NCI-H1694 treated with DMSO at 0.1 percent for 48 hours (cell line): ENCODE measurements at regions not wholly inside any gene's neighbourhood (a gene's known extent, or its start where the extent isn't known, plus 50 kb on each side); places are given as distances from the start of the nearest gene placed in this dataset.

Experiments
- DNase-seq: peaks from one replicate; lab custom pipeline; 2025; lab: John Stamatoyannopoulos, UW

DNA sequence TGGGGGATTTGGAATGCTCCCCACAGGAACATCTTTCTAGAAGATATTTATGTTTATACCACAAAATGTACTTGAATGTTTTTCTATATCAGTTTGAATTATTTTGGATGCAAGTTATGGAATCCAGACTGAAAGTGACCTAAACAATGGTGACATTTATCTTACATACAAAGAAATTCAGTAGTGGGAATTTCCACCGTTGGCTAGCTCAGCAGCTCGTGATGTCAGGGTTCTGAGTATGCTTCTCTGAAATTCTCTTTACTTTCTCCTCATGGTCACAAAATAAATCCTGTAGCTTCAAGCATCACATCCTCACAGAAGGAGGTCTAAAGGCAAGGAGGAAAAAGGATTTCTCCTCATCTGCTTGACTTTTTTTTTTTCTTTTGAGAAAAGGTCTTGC lies 105.3 kb downstream of the AKAIN1 start:
- no peak for DNase-seq

DNA sequence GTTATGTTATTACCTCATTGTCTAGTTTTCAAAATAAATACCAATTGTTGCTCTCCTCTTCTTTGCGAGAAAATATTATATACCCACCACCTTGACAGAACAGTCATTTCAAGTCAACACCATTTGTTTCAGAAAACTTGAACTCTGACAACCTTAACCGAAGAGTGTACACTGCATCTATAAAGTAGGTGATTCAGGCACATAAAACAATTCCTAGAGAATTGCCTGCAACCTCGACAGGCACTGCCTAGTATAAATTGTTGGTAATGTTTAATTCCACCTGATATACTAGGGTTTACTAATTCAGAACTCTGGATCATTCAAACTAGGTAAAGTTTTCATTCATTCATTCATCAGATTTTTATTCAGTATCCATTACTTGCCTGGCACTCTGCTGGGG lies 121.8 kb downstream of the AKAIN1 start:
- DNase-seq, result no peak

DNA sequence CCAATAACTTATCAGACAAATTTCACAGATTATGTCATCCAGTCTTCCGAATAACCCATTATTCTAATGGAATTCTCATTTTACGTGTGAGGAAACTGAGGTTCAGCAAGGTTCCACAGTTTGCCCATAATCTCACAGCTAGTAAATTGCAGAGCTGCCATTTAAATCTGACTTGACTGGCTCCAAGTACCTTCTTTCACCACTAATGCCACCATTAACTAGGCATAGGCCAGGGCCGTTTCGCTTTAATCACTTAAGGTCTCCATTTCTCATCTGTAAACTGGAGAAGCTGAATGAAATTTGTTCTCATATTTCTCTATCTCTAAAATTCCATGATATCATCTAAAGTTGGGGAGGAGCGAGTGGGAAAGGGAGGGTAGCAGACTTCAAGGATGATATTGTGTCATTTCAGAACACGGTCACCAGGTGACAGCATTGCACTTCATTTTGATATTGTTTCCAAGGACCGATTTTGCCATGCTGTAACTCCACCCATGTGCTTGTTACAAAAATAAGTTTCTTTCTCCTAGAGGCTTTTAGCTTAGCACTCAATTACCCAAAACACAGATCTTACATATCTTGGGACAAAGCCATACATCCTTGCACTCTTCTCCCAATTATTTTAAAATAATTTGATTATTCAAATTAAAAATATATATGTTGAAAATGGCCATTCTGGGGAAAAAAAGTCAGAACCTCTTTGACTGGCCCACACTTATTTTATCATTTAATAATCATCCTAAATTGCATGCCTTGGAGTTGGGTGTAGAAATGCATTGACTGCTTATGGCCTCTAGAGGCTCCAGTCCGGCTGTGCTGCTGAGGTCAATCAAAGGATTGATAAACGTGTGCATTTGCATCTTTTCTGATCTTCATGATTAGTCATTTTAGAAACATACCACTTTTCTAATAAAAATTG lies 123.8 kb downstream of the AKAIN1 start:
- peak; percentile 52 for DNase-seq

DNA sequence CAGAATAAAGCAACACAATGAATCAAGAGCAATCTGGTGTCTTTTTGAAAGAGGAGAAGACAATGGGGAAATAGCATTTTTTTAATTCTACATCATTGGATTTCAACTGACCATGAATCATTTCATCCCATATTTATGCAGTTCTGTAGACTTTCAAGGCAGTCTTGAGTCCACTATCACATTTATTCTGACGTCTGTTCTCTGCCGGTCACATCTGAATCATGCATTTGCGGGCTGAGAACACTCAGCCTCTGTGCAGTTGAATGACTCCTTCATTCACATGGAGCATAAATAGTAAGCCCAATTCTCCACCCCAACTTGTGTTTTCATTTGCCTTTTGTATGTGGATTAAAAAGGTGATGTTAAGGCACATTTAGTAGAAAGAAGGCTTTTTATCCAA lies 128.2 kb downstream of the AKAIN1 start:
- DNase-seq, result no peak

DNA sequence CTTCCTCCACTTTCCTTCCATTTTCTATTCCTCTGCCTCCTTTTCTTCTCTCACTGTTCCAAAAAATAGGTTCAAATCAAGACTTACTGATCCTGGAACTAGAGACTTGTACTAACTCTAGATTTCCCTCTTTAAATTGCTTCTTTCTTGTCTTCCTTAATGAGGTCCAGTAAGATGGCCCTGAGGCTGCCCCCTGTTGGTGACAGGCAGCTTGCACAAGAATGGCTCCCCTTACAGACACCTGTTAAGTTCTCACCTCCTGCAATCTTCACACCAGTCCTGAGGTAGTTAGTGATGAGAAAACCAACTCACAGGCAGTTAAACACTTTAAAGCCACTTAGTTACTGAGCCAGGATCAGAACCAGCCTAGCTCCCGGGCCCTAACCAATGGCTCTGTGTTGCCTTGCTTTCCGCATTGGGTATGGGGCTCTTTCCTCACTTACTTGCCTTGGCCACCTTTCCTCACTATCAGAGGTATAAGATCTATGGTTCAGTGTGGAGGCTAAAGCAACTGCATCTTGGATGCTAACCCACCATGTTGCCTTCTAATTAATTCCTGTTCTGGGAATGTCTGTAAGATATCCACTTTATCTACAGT lies 130.6 kb downstream of the AKAIN1 start:
- DNase-seq, result no peak

DNA sequence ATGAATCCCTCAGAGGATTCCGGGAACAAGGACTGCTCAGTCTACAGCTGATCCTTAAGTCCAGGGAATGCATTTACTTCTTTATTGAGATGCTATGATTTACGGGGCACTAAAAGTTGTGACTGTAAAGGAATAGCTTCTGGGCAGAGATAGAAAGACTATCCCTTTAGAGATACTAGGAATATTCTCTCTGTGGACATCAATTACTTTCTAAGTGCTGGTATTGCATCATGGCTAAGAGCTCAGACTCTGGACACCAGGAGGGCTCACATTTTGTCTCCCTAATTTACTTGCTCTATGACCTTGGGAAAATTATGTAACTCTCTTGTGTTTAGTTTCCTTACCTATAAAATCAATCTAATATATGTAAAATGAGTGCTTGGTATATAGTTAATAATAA lies 131.4 kb downstream of the AKAIN1 start:
- DNase-seq, result no peak

DNA sequence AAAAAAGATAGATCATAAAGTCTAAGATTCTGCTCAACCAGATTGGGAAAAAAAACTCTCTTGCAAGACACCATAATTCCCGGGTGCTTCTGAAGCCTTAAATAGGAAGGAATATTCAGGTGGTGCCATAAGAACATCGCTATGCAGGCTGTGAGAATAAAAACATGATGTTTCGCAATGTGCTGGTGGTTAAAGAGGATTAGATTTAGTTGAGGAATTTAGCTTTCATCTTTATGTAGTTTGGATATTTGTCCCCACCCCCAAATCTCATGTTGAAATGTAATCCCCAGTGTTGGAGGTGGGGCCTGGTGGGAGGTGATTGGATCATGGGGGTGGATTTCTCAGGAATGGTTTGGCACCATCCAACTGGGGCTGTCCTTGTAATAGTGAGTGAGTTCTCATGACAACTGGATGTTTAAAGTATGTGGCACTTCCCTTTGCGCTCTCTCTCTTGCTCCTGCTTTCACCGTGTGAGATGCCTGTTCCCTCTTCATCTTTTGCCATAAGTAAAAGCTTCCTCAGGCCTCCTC lies 132.2 kb downstream of the AKAIN1 start:
- DNase-seq, result no peak

DNA sequence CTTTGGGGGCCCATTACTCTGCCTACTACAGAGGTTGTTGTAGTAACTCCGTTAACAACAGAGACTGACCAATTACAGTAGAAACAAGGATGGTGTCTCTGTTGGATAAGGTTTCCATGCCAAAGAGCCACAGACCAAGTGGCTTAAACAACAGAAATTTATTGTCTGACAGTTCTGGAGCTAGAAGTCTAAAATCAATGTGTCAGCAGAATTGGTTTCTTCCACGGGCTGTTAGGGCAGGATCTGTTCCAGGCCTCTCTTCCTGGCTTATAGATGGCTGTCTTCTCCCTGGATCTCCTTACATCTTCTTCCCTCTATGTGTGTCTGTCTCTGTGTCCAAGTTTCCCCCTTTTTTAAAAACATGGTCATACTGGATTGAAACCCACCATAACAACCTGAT lies 135.3 kb downstream of the AKAIN1 start:
- DNase-seq, result no peak

DNA sequence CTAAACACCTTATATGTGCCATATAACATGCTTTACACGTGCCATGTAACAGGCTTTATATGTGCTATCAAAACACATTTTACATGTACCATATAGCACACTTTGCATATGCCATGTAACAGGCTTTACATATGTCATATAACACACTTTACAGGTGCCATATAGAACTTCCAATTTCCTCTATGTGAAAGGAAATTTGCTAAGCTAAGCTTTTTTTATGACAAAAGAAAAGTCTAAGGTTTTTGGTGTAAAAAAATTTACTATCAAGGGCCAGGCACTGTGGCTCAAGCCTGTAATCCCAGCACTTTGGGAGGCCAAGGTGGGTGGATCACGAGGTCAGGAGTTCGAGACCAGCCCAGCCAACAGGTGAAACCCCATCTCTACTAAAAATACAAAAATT lies 136.5 kb downstream of the AKAIN1 start:
- no peak for DNase-seq

DNA sequence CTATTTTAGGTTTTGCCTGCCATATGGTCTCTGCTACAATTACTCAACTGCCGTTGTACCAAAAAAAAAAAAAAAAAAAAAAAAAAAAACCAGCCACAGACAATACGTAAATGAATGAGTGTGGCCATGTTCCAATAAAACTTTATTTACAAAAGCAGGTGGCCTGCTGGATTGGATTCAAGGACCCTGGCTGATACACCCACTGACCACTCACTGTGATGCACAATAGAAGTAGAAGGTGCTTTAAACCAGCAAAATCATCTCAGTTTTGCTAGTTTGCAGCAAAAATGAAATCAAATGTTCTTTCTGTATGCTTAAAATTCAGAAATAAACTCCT lies 137.4 kb downstream of the AKAIN1 start:
- DNase-seq, result no peak

DNA sequence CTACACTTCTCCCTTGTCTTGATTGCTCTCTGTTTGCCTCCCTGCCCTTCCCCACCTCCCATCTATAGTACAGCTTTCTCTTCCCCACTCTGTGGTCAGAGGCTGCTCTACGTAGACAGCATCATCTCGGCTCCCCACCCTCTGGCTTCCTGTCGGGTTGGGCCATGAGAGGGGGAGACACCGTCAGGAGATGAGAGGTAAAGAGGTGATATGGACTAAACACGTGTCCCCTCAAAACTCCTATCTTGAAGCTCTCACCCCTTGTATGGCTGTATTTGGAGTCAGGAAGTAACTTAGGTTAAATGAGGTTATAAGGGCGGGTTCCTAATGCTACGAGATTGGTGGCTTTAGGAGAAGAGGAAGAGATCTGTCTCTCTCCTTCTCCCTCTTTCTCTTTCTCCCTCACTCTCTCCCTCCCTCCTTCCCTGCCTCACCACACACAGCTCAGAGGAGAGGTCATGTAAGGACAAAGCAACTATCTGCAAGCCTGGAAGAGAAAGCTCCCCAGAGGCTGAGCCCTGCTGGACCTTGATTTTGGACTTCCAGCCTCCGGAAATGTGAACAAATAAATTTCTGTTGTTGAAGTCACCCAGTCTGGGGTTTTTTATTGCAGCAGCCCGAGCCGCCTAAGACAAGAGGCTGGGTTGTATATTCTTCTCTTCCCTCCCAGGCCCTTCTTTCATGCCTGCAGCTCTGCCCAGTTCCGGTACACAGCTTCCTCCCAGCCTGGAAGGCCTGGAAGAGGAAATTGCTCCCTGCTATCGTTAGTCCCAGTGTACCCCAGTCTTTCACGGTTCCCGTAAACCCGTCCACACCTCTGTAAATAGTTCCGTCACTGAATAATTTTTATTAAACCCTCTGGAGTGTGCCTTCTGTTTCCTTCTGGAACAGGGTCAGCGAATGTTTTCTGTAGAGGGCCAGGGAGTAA lies 138.0 kb downstream of the AKAIN1 start:
- DNase-seq, result peak; percentile 42

DNA sequence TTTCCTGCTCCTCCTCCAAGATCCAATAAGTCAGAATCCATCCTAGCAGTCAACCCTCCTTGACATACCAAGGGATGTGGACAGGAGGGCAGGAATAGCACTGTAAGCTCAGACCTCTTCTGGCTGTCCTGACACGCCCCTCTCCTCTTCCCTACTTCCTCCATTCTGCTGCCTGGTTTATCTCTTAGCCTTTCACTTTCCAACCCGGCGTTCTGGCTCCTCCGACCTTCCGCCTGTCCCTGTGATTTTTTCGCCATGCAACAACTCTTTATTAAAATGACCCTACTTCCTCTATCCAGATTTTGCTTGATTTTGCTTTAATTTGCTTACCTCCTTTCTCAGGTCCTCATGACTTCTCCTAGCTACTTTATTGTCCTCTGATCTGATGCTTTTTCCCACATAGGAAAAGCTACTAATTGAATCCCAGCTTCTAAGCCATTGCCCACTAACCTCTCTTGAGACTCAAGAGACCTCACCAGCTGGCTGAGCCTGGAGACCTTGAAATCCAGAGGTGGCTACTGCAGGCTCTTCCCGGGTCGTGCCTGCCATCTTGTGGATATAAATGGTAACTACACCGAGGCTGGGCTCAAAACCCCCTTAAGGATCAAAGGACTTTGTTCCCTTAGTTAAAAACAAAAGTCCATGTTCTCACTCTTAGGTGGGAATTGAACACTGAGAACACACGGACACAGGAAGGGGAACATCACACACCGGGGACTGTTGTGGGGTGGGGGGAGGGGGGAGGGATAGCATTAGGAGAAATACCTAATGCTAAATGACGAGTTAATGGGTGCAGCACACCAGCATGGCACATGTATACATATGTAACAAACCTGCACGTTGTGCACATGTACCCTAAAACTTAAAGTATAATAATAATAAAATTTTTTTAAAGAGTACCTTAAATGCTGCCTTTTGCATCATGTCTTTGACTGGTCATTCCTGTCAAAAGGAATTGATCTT lies 139.4 kb downstream of the AKAIN1 start:
- peak; percentile 50 for DNase-seq

DNA sequence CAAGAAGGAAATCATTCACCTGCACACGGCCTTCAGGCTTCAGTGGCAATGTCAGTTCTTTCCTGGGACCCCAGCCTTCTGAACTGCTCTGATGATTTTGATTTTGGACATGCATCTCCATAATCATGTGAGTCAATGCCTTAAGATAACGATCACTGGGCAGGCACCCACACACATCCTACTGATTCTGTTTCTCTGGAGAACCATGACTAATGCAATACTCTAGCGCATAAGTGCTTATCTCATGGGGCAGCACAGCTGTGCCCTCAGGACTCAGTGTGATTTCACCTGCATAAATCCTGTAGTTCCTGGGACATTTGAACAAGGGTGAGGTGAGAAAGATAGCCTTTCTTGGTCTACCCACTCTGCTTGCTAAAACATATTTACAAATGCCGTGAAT lies 144.6 kb downstream of the AKAIN1 start:
- DNase-seq, result no peak

DNA sequence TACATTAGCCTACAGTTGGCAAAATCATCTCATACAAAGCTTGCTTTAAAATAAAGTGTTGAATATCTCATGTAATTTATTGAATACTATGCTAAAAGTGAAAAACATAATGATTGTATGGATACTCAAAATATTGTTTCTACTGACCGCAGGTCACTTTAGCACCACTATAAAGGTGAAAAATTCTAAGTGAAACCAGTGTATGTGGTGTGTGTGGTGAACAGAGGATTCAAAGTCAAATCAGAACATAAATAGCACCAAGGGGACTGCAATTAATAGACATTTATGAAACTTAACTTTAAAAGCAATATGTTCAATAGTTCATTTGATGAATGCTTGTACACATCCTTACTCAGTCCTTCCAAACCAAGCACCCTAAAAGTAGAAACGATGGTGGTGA lies 145.8 kb downstream of the AKAIN1 start:
- DNase-seq, result no peak

DNA sequence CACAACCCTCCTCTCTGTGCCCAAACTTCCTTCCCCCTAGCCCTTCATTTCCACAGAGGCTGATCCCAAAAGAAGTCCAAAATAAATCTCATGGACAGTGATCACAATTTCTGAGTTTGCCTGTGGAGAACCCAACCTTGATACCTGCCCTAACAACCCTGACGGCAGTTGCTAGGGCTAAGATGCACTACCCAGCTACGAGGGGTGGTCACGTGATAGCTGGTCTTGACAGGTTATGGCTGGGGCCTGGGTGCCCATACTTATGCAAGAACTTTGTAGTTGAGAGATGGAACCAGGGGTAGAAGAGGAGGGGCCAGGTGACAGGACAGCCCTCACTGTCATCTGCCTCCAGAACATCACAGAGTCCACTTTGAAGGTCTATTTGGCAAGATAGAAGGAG lies 147.9 kb downstream of the AKAIN1 start:
- no peak for DNase-seq

DNA sequence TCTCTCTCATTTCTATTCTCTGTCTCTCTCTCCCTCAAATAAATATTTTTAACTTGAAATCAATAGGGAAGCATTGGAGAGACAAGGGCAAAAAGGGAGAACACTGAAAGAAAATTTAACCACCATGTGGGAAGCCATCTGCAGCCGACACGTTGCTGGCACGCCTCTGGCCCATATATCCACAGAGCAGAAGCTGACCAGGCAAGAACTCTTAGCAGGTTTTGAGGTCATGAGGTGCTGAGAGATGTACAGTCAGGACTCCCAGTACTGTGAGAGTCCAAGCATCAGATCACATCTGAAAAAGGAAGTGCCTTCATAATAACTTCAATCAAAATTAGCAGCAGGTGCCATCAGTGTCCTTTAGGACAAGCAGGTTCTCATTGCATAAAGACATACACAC lies 156.6 kb downstream of the AKAIN1 start:
- no peak for DNase-seq

DNA sequence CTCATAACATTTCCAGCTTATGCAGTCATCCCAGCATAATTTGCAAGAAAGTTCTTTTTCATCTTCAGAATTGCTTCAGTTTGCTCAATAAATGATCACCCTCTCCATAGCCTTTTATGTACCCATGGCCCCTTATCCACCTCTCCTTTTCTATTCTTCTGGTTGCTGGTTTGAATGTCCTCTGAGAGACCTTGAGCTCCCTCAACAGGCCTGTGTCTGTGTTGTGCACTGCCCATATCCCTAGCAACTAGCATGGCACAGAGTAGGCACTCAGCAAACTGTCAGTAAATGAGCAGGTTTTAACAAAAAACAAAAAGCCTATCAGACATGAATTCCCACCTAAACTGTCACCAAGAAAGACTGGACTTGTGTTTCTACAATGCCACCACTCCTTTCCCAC lies 160.5 kb downstream of the AKAIN1 start:
- DNase-seq, result no peak

DNA sequence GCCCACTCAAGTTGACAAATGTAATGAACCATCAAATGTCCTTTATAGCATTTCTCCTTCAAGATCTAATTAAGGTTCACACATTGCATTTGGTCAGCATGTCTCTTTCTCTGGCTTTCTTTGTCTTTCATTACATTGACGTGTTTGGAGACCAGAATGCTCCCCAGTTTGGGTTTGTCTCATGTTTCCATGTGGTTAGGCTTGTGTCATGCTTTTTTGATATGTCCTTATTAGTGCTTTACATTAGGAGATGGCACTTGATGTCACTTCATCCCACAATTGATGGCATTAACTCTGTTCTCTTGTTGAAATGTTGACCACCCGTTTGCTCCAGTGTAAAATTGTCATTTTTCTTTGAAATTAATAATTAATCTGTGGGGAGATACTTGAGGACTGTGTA lies 165.8 kb downstream of the AKAIN1 start:
- no peak for DNase-seq

DNA sequence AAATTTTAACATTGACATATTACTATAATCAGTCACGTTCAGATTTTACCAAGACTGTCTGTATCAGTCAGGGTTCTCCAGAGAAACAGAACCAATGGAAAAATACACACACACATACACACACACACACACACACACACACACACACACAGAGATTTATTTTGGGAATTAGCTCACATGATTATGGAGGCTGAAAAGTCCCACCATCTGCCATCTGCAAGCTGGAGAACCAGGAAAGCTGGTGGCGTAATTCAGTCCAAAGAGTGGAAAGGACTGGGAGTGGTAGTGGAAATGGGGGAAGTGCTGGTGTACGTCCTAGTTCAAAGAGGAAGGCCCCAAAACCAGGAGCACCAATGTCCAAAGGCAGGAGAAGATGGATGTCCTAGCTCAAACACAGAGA lies 166.4 kb downstream of the AKAIN1 start:
- DNase-seq, result no peak

DNA sequence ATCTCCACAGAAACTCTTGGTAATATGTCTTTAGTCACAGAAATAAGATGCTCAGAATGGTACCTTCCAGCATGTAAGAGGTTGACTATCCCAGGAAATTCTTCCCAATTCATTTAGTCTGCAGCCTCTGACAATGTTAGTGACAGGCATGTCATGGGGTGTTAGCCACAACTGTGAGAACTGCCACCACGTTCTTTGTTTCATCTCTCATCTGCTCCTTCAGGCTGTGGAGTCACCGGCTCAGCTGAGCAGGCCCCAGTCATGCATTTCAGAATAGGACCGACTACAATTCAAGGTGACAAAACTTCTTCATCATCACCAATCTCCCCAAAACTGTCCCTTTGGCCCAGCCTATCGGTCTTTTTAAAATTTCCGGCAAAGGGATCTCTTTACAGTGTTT lies 167.5 kb downstream of the AKAIN1 start:
- DNase-seq, result no peak

DNA sequence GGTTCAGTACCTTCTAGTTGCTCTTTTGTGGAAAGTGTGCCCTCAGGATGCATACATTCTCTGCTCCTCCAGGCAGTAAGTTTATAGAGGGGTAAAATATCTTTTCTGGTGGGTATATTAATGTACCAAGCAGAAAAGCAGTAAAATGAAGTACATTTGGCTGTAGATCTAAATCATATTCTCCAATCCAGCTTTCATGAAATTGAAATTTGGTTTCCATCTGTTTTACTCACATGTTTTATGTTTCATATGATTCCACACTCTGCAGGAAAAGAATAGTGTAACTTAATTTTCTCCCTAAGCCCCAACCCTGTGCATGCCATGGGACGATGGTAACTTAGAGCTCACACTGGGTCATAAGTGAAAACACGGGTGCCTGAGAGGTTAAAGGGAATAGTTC lies 172.3 kb downstream of the AKAIN1 start:
- no peak for DNase-seq
